ENCODE measurements at regions not wholly inside any gene's neighbourhood (a gene's known extent, or its start where the extent isn't known, plus 50 kb on each side); places are given as distances from the start of the nearest gene placed in this dataset.

- intact Hi-C loops (cut with DNase I): no loop called here
- no peak for ATAC-seq
Measured at GRCh38 chr2:133635131-133635530, 66.9 kb upstream of the NCKAP5 start.

GRCh38 chr2:133636287-133636686 is 68.0 kb upstream of the NCKAP5 start:
- no peaks in the 10 kb centered on the region for H3K9me3 ChIP-seq
- H3K36me3 ChIP-seq (ENCODE audit: insufficient read depth in 1 of 2, low read depth in 1 of 2): no peaks in the 10 kb centered on the region
- no peak for TF ChIP-seq CTCF (IDR thresholded peaks at IDR 0.05)
- ATAC-seq: no peak
- no peak overlapping the region for H3K27ac ChIP-seq
- 93 to 97% (median 93%) methylated on average over 2 of the region's 2 CpGs for WGBS, 3 donors
- no peak overlapping the region for H3K4me3 ChIP-seq
- H3K27me3 ChIP-seq (ENCODE audit: insufficient read depth in 3 of 3, low read length in 2 of 3): no peaks in the 10 kb centered on the region
- intact Hi-C loops (cut with DNase I): no loop called here
- H3K4me1 ChIP-seq: no peaks in the 10 kb centered on the region
- no peak for DNase-seq

More at GRCh38 chr2:133635131-133635530, 66.9 kb upstream of the NCKAP5 start:
- no peak for TF ChIP-seq CTCF (IDR thresholded peaks at IDR 0.05)
- no peaks in the 10 kb centered on the region for H3K4me1 ChIP-seq
- H3K4me3 ChIP-seq: no peak overlapping the region
- H3K36me3 ChIP-seq (ENCODE audit: insufficient read depth in 1 of 2, low read depth in 1 of 2): no peaks in the 10 kb centered on the region
- DNase-seq: no peak
- no peaks in the 10 kb centered on the region for H3K27me3 ChIP-seq (ENCODE audit: insufficient read depth in 3 of 3, low read length in 2 of 3)
- H3K27ac ChIP-seq: no peak overlapping the region
- H3K9me3 ChIP-seq: no peaks in the 10 kb centered on the region

GRCh38 chr2:133640103-133640502 is 71.8 kb upstream of the NCKAP5 start:
- ATAC-seq (no peak), DNase-seq (no peak)
- Histone ChIP-seq H3K27me3 (ENCODE audit: insufficient read depth in 3 of 3, low read length in 2 of 3) (no peaks in the 10 kb centered on the region), H3K36me3 (ENCODE audit: insufficient read depth in 1 of 2, low read depth in 1 of 2) (no peaks in the 10 kb centered on the region), H3K4me3 (no peak overlapping the region), H3K4me1 (no peaks in the 10 kb centered on the region), H3K9me3 (no peaks in the 10 kb centered on the region), H3K27ac (no peak overlapping the region)
- intact Hi-C loops (cut with DNase I): no loop called here
- TF ChIP-seq CTCF (IDR thresholded peaks at IDR 0.05): no peak

DNA sequence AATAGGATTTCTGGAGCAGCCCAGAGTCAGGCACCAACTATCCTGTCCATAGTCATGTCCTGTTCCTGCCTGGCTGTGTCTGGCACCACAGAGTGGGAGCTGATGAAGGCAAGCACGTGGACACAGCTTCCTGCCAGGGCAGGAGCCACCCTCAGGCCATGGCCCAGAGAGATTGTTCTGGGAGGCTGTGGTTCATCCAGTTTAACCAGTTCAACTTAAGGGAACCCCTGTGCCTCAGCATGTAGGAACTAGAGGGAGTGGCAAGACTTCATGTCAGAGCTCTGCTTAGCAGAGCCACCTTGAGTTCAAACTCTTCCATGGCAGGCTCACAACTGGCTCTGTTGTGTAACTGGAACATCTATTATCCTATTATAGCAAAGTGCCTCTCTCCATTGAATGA is 73.2 kb upstream of the NCKAP5 start:
- Histone ChIP-seq H3K9me3 (no peaks in the 10 kb centered on the region), H3K4me3 (no peak overlapping the region), H3K27ac (no peak overlapping the region), H3K27me3 (ENCODE audit: insufficient read depth in 3 of 3, low read length in 2 of 3) (no peaks in the 10 kb centered on the region), H3K4me1 (no peaks in the 10 kb centered on the region), H3K36me3 (ENCODE audit: insufficient read depth in 1 of 2, low read depth in 1 of 2) (no peaks in the 10 kb centered on the region)
- intact Hi-C loops (cut with DNase I): no loop called here
- DNase-seq (no peak), ATAC-seq (no peak)
- WGBS, 3 donors: 58 to 71% (median 58%) methylated on average over 1 of the region's 1 CpG
- no peak for TF ChIP-seq CTCF (IDR thresholded peaks at IDR 0.05)

DNA sequence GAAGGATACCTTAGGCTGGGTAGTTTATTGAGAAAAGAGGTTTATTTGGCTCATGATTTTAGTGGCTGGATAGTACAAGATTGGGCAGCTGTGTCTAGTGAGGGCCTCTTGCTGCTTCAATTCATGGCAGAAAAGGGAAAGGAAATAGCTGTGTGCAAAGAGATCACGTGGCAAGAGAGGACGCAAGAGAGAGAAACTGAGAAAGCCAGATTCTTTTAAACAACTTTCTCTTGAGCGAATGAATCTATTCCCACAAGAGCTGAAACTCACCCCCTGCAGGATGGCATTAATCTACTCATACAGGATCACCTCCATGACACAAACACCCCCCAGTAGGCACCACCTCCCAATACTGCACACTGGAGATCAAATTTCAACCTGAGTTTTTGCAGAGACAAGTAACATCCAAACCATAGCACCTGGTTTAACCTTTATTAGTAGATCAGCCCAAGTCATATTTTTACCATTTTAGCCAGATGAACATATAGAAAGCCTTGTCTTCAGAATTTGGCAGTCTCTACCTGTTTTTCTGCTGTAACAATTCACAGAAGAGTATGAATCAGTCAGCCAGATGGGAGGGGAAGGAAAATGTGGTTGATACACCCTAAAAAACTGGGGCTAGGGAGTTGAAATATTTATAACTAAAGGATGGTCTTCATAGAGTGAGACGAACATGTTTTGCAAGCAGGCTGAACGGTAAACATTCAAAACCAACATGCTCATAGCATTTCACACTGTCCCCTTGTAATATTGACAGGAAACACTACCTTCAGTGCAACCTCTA is 73.9 kb upstream of the NCKAP5 start:
- no peaks in the 10 kb centered on the region for H3K36me3 ChIP-seq (ENCODE audit: insufficient read depth in 1 of 2, low read depth in 1 of 2)
- DNase-seq: no peak
- no peak for TF ChIP-seq CTCF (IDR thresholded peaks at IDR 0.05)
- 70 to 75% (median 74%) methylated on average over 5 of the region's 5 CpGs for WGBS, 3 donors
- ATAC-seq: no peak
- H3K27me3 ChIP-seq (ENCODE audit: insufficient read depth in 3 of 3, low read length in 2 of 3): no peaks in the 10 kb centered on the region
- H3K9me3 ChIP-seq: no peaks in the 10 kb centered on the region
- no peak overlapping the region for H3K4me3 ChIP-seq
- H3K4me1 ChIP-seq: no peaks in the 10 kb centered on the region
- no peak overlapping the region for H3K27ac ChIP-seq
- intact Hi-C loops (cut with DNase I): no loop called here

All from psoas muscle (tissue), 7 donors.